Endodermal cell (in vitro differentiated cells): ENCODE measurements at regions not wholly inside any gene's neighbourhood (a gene's known extent, or its start where the extent isn't known, plus 50 kb on each side); places are given as distances from the start of the nearest gene placed in this dataset.

Experiments
- DNase-seq: peaks from one replicate; pipeline ENCODE4 v3.0.0-alpha.2; 2017
- H3K27ac ChIP-seq: 2 replicates; pipeline ENCODE4 v1.5.1; 2013; ENCODE audit warnings: mild to moderate bottlenecking, low read depth, low read length, moderate library complexity
- H3K27me3 ChIP-seq: 2 replicates; pipeline ENCODE4 v1.6.1; 2013; ENCODE audit warnings: mild to moderate bottlenecking, low read length, moderate library complexity; ENCODE audit not compliant: insufficient read depth, control insufficient read depth, poor library complexity, severe bottlenecking
- H3K36me3 ChIP-seq: 2 replicates; pipeline ENCODE4 v1.7.0; 2013; ENCODE audit warnings: mild to moderate bottlenecking, low read length, moderate library complexity; ENCODE audit not compliant: control insufficient read depth, insufficient read depth
- H3K4me1 ChIP-seq: one replicate; pipeline ENCODE4 v1.7.0; 2013; ENCODE audit warnings: low read length; ENCODE audit not compliant: control insufficient read depth, insufficient read depth
- H3K4me3 ChIP-seq: 2 replicates; pipeline ENCODE4 v1.5.1; 2013; ENCODE audit warnings: mild to moderate bottlenecking, low read length, moderate library complexity
- H3K9ac ChIP-seq: 2 replicates; pipeline ENCODE4 v1.6.1; 2013; ENCODE audit warnings: mild to moderate bottlenecking, low read length, moderate library complexity; ENCODE audit not compliant: poor library complexity, severe bottlenecking; ENCODE audit errors: extremely low read depth
- H3K9me3 ChIP-seq: 2 replicates; pipeline ENCODE4 v1.6.1; 2013; ENCODE audit warnings: mild to moderate bottlenecking, low read length, moderate library complexity; ENCODE audit not compliant: control insufficient read depth
- H3K27ac Mint-ChIP-seq: 2 replicates; pipeline ENCODE4 v1.8.0; 2020; ENCODE audit warnings: mixed read lengths
- H3K27me3 Mint-ChIP-seq: 2 replicates; pipeline ENCODE4 v1.8.0; 2021; ENCODE audit warnings: mild to moderate bottlenecking, mixed read lengths; ENCODE audit not compliant: insufficient read depth
- H3K36me3 Mint-ChIP-seq: 2 replicates; pipeline ENCODE4 v1.8.0; 2020; ENCODE audit warnings: low read depth, mixed read lengths
- H3K4me1 Mint-ChIP-seq: 2 replicates; pipeline ENCODE4 v1.8.0; 2020; ENCODE audit warnings: mixed read lengths
- H3K4me3 Mint-ChIP-seq: 2 replicates; pipeline ENCODE4 v1.8.0; 2020; ENCODE audit warnings: mild to moderate bottlenecking, moderate library complexity, mixed read lengths
- H3K9me3 Mint-ChIP-seq: 2 replicates; pipeline ENCODE4 v1.8.0; 2020; ENCODE audit warnings: mild to moderate bottlenecking, mixed read lengths
- WGBS, 2 experiments: methylation state at CpG; one replicate each; pipeline versions ENCODE4 v1.1.5 to v1.1.7; 2013; ENCODE audit warnings: missing lambda C conversion rate in 2 of 2, mixed read lengths in 1 of 2; ENCODE audit not compliant: insufficient coverage in 1 of 2, insufficient read length in 1 of 2; 5-methylcytosine and 5-hydroxymethylcytosine counted together
- TF ChIP-seq, protein P1 (sequence below): fragments of 200-600 bp; sonication (generic); conservative IDR thresholded peaks from 2 replicates; pipeline ENCODE4 v1.5.0; 2021; ENCODE audit warnings: antibody characterized with exemption, mild to moderate bottlenecking

DNA sequence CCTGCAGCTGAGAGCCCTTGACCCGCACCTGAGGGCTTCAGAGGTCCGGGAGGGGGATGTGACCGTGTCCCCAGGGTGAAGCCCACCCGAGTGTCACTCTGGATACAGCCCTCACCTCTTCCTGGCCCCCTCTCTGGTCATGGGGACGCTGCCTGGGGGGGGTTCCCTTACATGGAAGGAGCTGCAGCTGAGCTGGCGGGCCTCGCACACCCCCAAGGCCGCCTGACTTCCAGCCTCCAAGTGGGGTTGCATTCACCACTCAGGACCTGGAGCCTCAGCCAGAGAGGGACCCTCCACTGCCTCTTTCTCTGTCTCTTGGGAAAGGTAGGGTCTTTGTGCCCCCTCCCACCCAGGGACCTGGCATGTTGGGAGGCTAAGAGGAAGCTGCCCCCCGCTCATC lies 284.6 kb downstream of the SEC14L1 start:
- peaks cover 23% of the 10 kb centered on the region for H3K4me1 ChIP-seq
- no peak overlapping the region for H3K4me3 Mint-ChIP-seq
- no peaks in the 10 kb centered on the region for H3K36me3 Mint-ChIP-seq
- TF ChIP-seq, protein P1, sequence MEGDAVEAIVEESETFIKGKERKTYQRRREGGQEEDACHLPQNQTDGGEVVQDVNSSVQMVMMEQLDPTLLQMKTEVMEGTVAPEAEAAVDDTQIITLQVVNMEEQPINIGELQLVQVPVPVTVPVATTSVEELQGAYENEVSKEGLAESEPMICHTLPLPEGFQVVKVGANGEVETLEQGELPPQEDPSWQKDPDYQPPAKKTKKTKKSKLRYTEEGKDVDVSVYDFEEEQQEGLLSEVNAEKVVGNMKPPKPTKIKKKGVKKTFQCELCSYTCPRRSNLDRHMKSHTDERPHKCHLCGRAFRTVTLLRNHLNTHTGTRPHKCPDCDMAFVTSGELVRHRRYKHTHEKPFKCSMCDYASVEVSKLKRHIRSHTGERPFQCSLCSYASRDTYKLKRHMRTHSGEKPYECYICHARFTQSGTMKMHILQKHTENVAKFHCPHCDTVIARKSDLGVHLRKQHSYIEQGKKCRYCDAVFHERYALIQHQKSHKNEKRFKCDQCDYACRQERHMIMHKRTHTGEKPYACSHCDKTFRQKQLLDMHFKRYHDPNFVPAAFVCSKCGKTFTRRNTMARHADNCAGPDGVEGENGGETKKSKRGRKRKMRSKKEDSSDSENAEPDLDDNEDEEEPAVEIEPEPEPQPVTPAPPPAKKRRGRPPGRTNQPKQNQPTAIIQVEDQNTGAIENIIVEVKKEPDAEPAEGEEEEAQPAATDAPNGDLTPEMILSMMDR = no peak
- H3K27me3 ChIP-seq = no peaks in the 10 kb centered on the region
- no peaks in the 10 kb centered on the region for H3K9me3 ChIP-seq
- peak overlapping the region; percentile 7 for H3K27ac ChIP-seq
- H3K9me3 Mint-ChIP-seq = no peaks in the 10 kb centered on the region
- H3K27ac Mint-ChIP-seq = peak overlapping the region; percentile 44
- peaks cover 33% of the 10 kb centered on the region for H3K4me1 Mint-ChIP-seq
- no peaks in the 10 kb centered on the region for H3K27me3 Mint-ChIP-seq
- H3K36me3 ChIP-seq = peaks cover 11% of the 10 kb centered on the region
- 92 to 100% methylated on average over 3 to 9 of the region's 9 CpGs for WGBS, 2 experiments
- no peak overlapping the region for H3K9ac ChIP-seq
- no peak overlapping the region for H3K4me3 ChIP-seq
- no peak for DNase-seq

DNA sequence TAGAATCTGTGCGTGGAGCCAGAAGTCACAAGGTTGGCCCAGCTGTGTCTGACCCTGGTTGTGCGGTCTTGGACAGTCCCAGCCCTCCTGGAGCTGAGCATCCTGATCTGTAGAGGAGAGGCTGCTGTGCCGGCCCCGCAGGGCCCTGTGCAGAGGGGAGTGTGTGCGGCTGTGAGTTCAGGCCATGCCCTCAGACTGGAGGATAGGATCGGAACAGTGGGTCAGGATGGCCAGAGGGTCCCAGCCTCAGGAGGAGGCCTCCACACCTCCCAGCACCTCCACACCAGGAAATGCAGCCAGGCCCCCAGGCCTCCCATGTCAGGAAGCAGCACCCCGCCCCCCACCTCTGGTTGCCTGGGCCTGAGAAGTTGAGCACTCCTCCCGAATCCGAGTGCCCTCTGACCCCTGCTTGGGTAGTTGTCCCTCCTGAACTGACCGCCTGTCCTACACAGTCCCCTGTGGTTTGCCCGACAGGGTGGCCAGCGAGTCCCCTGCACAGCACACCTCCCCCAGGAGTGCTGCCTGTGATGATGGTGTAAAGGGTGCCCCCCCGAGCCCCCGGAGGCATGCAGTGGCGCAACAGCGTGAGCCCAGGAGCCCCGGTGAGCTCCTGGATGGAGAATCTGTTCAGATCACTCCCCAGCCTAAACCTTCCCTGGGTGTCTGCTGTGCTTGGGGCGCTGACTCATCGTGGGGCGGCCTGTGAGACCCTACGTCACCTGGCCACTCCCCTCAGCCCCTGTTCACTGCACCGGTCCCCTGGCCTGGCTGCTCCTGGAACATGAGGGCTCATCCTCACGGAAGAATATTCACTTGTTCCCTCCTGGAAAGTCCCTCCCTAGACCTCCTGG lies 285.2 kb downstream of the SEC14L1 start:
- H3K9ac ChIP-seq = no peak overlapping the region
- no peaks in the 10 kb centered on the region for H3K27me3 ChIP-seq
- H3K4me3 ChIP-seq = no peak overlapping the region
- H3K36me3 Mint-ChIP-seq = no peaks in the 10 kb centered on the region
- no peaks in the 10 kb centered on the region for H3K9me3 ChIP-seq
- no peak overlapping the region for H3K27ac ChIP-seq
- no peaks in the 10 kb centered on the region for H3K27me3 Mint-ChIP-seq
- H3K27ac Mint-ChIP-seq = peak overlapping the region; percentile 90
- no peak overlapping the region for H3K4me3 Mint-ChIP-seq
- DNase-seq = peak; percentile 93
- peaks cover 14% of the 10 kb centered on the region for H3K36me3 ChIP-seq
- H3K9me3 Mint-ChIP-seq = no peaks in the 10 kb centered on the region
- TF ChIP-seq, protein P1 = no peak
- H3K4me1 Mint-ChIP-seq = peaks cover 28% of the 10 kb centered on the region
- peaks cover 21% of the 10 kb centered on the region for H3K4me1 ChIP-seq
- WGBS, 2 experiments = 87 to 88% methylated on average over 11 to 23 of the region's 23 CpGs

DNA sequence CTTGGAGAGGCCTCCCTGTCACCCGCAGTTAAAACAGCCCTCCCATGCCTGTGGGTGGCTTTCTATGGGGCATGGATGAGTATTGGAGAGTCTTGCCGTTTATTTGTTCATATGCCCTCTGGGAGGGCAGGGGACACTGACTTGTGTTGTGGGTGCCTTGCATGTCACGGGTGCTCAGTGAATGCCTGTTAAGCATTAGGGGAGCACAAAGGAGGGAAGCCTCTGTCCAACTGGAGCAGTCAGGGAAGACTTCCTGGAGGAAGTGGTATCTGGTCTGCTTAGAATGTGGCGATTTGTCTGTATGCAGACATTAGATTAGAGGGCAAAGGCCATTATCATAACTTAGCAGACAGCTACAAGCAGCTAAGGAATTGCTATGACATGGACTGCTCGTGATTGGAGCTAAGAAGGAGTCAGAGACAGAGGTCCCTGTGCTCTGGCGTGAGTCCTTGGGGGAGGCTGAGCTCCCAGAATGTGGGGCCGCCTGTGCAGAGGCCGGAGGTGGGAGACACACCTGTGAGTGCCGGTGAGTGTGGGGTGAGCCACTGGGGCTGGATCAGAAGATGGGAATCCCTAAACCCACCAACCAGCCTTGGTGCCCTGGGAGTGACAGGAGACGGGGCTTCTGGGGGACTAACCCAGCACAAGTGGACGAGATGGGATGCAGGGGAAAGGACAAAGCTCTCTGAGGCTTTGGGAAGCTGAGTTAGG lies 286.1 kb downstream of the SEC14L1 start:
- Histone ChIP-seq H3K9ac (no peak overlapping the region), H3K27me3 (no peaks in the 10 kb centered on the region), H3K27ac (no peak overlapping the region), H3K4me1 (peaks cover 14% of the 10 kb centered on the region), H3K4me3 (no peak overlapping the region), H3K9me3 (no peaks in the 10 kb centered on the region), H3K36me3 (peaks cover 18% of the 10 kb centered on the region)
- peaks cover 20% of the 10 kb centered on the region for H3K4me1 Mint-ChIP-seq
- H3K4me3 Mint-ChIP-seq = no peak overlapping the region
- H3K27ac Mint-ChIP-seq = peak overlapping the region; percentile 90
- no peaks in the 10 kb centered on the region for H3K27me3 Mint-ChIP-seq
- TF ChIP-seq, protein P1 = no peak
- WGBS, 2 experiments = 91 to 96% methylated on average over 7 to 11 of the region's 11 CpGs
- H3K9me3 Mint-ChIP-seq = no peaks in the 10 kb centered on the region
- no peak for DNase-seq
- no peaks in the 10 kb centered on the region for H3K36me3 Mint-ChIP-seq
